C4-2B (cell line): ENCODE measurements at regions not wholly inside any gene's neighbourhood (a gene's known extent, or its start where the extent isn't known, plus 50 kb on each side); places are given as distances from the start of the nearest gene placed in this dataset.

Experiments
- H3K27ac ChIP-seq: fragments of 450-650 bp; 2 replicates; pipeline ENCODE4 v1.5.1; 2017
- ZFX ChIP-seq: fragments of 450-650 bp; IDR thresholded peaks from 2 replicates; pipeline ENCODE4 v1.6.1; 2017
- TF ChIP-seq, protein P1 (sequence below): fragments of 450-650 bp; conservative IDR thresholded peaks from 2 replicates; pipeline ENCODE4 v1.5.1; 2017; ENCODE audit warnings: mild to moderate bottlenecking

DNA sequence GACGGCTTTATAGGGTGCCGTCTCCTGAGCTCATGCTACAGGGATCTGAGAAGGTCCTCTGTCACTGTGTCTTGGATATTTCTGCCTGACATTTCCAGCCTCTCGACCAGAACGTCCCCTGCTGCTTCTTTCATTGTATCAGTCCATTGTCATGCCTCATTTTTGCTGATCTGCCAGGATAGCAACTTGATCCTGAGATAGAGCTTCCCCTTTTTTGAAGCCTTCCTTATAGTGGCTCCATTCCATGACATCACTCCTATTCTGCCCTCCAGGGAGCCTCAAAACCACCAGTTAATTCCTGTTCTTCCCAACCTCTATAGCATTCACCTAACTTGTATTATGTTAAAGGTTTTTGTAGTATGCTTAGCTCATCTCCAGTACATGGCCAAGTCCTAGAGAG lies 431.8 kb upstream of the NOX3 start:
- no peak overlapping the region for H3K27ac ChIP-seq
- TF ChIP-seq ZFX, result no peak
- TF ChIP-seq, protein P1, sequence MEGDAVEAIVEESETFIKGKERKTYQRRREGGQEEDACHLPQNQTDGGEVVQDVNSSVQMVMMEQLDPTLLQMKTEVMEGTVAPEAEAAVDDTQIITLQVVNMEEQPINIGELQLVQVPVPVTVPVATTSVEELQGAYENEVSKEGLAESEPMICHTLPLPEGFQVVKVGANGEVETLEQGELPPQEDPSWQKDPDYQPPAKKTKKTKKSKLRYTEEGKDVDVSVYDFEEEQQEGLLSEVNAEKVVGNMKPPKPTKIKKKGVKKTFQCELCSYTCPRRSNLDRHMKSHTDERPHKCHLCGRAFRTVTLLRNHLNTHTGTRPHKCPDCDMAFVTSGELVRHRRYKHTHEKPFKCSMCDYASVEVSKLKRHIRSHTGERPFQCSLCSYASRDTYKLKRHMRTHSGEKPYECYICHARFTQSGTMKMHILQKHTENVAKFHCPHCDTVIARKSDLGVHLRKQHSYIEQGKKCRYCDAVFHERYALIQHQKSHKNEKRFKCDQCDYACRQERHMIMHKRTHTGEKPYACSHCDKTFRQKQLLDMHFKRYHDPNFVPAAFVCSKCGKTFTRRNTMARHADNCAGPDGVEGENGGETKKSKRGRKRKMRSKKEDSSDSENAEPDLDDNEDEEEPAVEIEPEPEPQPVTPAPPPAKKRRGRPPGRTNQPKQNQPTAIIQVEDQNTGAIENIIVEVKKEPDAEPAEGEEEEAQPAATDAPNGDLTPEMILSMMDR, result no peak

GRCh38 chr6:155883741-155884140 lies 428.1 kb upstream of the NOX3 start:
- no peak overlapping the region for H3K27ac ChIP-seq
- TF ChIP-seq, protein P1, result no peak
- no peak for TF ChIP-seq ZFX

GRCh38 chr6:155883334-155883731 lies 427.7 kb upstream of the NOX3 start:
- H3K27ac ChIP-seq, result no peak overlapping the region
- TF ChIP-seq ZFX, result no peak
- TF ChIP-seq, protein P1, result no peak

DNA sequence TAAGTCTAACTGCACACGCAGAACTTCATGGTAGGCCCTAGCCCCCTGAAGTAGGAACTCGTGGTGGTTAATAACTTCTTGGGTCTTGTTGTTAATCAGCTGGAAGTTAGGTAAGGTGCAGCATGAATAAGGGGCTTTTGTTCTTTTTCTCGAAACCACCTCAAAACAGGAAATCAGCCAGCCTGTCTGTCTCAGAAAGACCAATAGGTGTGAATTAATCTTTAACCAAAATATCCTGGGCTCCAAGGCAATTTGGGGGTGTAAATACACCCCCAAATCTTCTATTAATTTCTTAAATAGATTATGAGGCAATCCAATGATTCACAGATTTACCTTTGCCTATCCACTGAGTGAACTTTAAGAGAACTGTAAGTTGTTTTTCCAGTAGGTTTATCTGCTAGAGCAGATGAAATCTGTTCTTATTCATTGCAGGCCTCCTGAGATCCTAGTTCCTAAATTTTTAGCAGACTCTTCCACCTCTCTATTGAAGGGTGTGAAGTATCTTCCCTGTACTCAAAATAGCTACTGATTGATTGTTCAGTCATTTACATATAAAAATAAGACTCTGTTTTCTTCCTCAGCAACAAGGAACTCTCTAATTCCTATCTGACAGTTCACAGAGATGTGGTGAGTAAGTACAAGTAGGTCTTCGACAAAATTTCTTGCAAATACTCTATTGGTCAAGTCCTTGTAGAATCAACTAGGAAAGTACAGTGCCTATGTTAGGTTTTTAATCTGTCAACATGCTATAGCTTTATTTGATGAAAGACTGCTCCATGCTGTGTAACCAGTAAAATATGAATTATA lies 427.1 kb upstream of the NOX3 start:
- TF ChIP-seq, protein P1, result no peak
- no peak for TF ChIP-seq ZFX
- H3K27ac ChIP-seq, result no peak overlapping the region

DNA sequence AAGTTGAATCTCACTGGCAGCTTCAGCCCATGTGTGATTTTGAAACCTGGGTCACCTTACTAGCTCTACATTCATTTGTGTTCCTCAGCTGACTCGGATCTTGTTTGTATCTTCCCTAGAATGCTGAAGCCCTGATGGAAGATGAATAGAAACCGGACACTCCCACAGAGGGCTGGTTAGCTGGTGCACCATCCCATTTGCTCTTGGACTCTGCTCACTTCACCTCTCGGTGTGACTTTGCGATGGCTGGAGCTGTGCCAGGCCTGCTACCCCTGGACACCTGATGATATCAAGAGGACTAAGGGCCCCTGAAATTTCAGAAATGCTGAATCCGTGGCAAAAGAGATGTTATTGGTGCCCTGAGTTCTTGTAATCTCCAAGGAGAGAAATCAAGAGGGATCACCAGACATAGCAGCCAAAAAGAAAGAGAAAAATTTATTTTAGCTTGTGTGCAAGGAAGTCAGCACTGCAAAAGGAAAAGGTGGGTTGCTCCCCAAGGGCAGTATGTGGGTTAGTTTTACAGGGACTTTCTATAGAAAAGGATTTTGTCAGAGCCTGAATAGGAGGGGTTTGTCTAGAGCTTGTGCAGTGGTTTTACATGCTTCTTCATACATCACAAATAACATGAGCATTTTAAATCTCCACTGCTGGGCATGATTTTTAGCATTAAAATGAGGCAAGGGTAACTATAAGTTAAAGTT lies 426.3 kb upstream of the NOX3 start:
- no peak for TF ChIP-seq ZFX
- TF ChIP-seq, protein P1, result no peak
- H3K27ac ChIP-seq, result no peak overlapping the region

DNA sequence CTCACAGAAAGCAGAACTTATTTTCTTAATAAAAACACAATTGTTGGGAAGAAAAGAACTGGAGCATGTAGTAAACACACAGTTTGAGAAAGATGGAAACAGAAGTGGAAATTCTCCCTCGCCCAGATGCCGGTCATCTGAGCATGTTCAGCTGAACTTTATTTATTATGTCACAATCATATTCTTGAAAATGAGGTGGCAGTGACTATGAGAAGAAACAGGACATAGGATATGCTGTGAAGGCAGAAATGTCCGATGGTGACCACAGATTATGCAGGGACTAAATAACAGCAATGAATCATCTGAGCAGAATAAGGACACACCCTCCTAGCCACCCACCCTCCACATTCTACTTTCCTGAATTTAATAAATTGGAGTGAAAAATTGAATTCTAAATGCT lies 425.3 kb upstream of the NOX3 start:
- H3K27ac ChIP-seq, result no peak overlapping the region
- TF ChIP-seq ZFX, result no peak
- TF ChIP-seq, protein P1, result no peak

GRCh38 chr6:155872961-155873360 lies 417.3 kb upstream of the NOX3 start:
- no peak overlapping the region for H3K27ac ChIP-seq
- TF ChIP-seq, protein P1, result no peak
- no peak for TF ChIP-seq ZFX
